ENCODE measurements at regions not wholly inside any gene's neighbourhood (a gene's known extent, or its start where the extent isn't known, plus 50 kb on each side); places are given as distances from the start of the nearest gene placed in this dataset.
A peak's percentile ranks its signal among the peaks of the same experiment; 100 is the strongest.
"Not testable (repeated sequence)": the region's sequence is repeated elsewhere in the genome, so short reads cannot be mapped to it uniquely, and the experiment has no call there.

- no peak for DNase-seq
Observed at GRCh38 chr21:36247316-36248010, 72.5 kb upstream of the MORC3 start.

GRCh38 chr21:36249576-36250422, 70.2 kb upstream of the MORC3 start:
- DNase-seq, result no peak

- DNase-seq, result no peak
Observed at GRCh38 chr21:36250423-36251075, 69.4 kb upstream of the MORC3 start.

GRCh38 chr21:36254106-36254941, 65.7 kb upstream of the MORC3 start:
- DNase-seq, result no peak

- no peak for DNase-seq
Observed at GRCh38 chr21:36255663-36256062, 64.3 kb upstream of the MORC3 start.

- DNase-seq, result no peak
Observed at GRCh38 chr21:36257657-36258056, 62.3 kb upstream of the MORC3 start.

GRCh38 chr21:36260030-36260787, 59.8 kb upstream of the MORC3 start:
- DNase-seq, result peak; percentile 4

- no peak for DNase-seq
Observed at GRCh38 chr21:36260802-36261201, 59.2 kb upstream of the MORC3 start.

GRCh38 chr21:36261459-36261858, 58.5 kb upstream of the MORC3 start:
- no peak for DNase-seq

GRCh38 chr21:36263797-36264196, 56.2 kb upstream of the MORC3 start:
- DNase-seq, result no peak

- DNase-seq, result no peak
Observed at GRCh38 chr21:36265431-36265830, 54.6 kb upstream of the MORC3 start.

- not testable (repeated sequence) for DNase-seq
Observed at GRCh38 chr21:36267828-36268227, 52.2 kb upstream of the MORC3 start.

GRCh38 chr21:36268264-36268663, 51.7 kb upstream of the MORC3 start:
- DNase-seq, result not testable (repeated sequence)
